ENCODE measurements at regions not wholly inside any gene's neighbourhood (a gene's known extent, or its start where the extent isn't known, plus 50 kb on each side); places are given as distances from the start of the nearest gene placed in this dataset.

DNA sequence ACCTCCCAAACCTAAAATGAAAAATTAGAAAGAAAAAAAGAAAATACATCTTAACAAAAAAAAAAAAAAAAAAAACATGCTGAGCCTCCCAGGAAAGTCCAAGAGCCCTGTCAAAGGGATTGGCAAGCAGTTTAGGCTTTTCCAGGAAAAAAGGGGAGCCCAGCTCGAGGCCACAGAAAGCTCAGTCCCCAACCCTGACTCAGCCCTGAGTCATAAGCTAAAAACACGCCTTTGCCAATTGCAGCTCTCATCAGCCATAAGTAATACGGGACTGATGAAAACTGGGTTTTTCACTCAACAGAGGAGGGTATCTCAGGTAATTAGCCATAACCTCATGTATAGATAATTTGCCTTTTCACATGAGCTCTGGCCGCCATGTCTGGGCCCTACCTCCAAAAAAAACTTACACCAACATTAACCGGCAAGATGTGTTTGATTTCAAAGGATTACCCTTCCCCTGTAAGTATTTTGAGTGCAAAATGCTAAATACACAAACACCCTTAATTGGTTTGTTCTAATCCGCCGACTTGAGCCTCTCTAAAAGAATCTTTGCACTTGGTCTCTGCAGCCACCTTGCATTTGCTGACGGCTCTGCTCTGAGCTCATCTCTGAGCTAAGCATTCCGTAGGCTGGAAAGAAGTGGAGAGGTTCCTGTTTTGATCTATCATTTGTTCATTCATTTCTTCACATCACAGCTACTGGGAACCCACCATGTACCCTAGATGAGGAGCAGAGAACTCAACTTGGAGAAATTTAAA, 319.2 kb downstream of the BCL11B start:
- no peak for DNase-seq (ENCODE audit: low spot score)
- TF ChIP-seq, protein P1, sequence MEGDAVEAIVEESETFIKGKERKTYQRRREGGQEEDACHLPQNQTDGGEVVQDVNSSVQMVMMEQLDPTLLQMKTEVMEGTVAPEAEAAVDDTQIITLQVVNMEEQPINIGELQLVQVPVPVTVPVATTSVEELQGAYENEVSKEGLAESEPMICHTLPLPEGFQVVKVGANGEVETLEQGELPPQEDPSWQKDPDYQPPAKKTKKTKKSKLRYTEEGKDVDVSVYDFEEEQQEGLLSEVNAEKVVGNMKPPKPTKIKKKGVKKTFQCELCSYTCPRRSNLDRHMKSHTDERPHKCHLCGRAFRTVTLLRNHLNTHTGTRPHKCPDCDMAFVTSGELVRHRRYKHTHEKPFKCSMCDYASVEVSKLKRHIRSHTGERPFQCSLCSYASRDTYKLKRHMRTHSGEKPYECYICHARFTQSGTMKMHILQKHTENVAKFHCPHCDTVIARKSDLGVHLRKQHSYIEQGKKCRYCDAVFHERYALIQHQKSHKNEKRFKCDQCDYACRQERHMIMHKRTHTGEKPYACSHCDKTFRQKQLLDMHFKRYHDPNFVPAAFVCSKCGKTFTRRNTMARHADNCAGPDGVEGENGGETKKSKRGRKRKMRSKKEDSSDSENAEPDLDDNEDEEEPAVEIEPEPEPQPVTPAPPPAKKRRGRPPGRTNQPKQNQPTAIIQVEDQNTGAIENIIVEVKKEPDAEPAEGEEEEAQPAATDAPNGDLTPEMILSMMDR (IDR thresholded peaks at IDR 0.05), result no peak
- peak; percentile 22 for ATAC-seq (ENCODE audit: low FRiP score)

DNA sequence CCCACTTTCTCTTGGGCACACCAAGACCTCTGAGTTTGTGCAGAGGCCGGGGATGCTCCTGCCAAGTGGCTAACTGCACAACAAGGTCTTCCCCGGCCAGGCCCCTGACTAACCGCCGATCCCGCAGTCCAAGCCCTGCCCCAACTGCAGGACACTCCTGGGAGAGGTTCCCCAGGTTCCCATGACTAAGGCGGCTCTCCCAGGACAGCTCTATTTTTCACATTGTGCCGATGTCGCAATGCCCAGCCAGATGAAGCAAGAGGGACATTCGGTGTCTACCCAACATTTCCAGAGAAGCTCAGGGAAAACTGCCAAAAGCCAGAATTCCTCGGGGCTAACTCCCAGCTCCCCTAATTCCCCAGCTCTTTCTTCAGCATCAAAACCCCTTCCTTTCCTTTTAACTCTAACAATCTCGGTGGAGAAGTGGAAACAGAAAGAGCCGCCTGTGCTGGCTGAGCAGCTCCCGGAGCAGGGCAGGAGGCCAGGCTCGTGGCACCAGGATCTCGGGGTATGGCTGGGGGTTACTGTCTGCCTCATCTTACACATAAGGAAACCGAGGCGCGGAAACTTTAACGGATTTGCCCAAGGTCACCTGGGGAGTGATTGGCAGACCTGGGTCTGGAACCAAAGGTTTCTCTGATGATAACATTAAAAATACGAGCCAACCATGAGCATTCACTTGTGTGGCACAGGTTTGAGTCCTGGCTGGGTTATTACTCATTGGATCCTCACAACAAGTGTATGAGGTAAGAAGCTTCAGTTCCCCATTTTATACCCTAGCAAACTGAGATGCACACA, 318.2 kb downstream of the BCL11B start:
- DNase-seq (ENCODE audit: low spot score) (peak; percentile 95), ATAC-seq (ENCODE audit: low FRiP score) (peak; percentile 80)
- TF ChIP-seq, protein P1 (IDR thresholded peaks at IDR 0.05), result no peak

DNA sequence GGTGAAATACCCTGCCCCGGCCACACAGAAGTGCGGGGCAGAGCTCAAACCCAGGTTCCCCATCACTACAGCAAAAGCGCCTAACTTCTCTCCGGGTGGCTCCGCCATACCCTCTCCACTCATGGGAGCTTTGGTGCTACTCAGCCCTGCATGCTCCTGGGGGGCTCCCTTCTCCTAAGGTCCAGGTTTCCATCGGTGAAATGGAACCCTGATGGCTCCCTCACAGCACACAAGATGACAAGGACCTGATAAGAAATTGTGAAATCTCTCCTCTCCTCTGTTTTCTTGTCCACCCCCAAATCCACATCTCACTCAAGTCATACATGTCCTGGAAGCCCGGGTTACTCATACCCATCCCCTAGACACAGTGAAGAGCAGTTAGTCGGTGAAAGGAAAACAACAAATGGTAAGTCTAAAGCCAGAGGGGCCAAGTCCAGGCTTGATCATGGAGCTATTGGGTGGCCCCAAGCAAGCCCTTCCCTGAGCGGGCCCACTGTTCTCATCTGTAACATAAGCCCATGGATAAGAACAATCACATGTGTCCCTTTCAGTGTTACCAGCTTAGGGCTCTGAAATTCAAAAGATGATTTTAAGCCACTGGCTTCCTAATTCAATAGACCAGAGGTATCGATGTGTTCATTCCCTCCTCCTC, 317.5 kb downstream of the BCL11B start:
- TF ChIP-seq, protein P1 (IDR thresholded peaks at IDR 0.05), result no peak
- DNase-seq (ENCODE audit: low spot score) (no peak), ATAC-seq (ENCODE audit: low FRiP score) (no peak)

DNA sequence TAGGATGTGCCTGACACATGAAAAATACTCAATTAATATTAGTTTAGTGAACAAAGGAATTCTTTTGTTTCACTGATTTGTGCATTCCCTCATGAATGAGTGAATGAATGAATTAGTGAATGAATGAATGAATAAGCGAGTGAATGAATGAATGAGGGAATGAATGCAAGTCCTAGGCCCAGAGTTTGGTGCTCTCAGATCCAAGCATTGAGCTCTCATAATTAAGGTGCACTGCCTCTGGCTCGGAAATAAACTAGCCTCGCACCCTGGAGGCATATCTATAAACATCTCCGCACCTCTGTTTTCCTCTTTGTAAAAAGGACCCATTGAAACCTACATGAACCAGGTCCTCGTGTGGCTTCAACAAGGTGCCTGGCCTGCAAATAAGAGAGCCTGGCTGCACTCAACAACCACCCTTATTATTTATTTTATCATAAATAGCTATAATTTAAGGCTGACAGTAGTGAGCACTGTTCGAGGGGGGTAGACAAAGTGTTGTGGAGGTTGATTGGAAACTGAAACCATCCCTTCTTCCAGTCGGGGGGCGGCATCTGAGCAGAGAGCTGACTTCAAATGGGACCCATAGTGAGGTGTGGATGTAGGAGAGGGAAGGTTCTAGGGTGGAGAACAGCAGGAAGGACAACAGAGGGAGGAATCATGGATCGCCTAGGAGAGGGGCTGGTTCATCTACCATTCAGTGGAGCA, 316.8 kb downstream of the BCL11B start:
- no peak for DNase-seq (ENCODE audit: low spot score)
- ATAC-seq (ENCODE audit: low FRiP score), result no peak

DNA sequence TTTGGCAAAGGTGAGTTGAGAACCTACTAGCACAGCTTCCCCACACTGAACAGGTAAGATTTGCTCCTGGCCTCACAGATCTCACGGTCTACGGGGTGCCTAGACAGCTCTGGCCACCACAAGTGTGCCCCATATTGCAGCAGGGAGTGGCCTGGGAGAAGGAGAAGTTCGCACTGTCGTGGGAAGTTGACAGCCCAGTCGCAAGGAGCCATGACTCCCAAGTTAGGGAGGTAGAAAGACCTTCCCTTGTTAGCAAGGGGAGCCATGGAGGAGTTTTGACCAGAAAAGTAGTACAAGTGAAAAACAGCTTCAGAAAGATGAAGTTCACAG, 316.3 kb downstream of the BCL11B start:
- TF ChIP-seq, protein P1 (IDR thresholded peaks at IDR 0.05), result no peak
- no peak for ATAC-seq (ENCODE audit: low FRiP score)
- no peak for DNase-seq (ENCODE audit: low spot score)

More for the DNA sequence above, 316.8 kb downstream of the BCL11B start:
- TF ChIP-seq, protein P1 (IDR thresholded peaks at IDR 0.05), result no peak

DNA sequence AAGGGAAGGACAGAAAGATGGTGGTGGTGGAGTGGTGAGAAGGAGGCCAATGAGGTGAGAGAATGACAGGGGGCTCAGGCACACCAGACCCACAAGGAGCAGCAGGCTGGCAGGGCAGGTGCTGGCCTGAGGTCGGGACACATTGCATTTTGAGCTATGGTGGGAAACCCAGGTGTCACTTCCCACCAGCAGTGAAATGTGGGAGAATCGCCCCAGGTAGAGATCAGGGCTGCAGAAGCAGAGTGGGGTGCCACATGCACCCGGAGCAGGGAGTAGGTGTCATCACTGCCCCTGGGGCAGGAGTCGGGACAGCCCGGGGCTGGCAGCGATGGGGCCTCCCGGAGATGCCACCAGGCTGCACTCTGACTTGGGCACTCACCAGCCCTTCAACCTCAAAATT, 315.8 kb downstream of the BCL11B start:
- TF ChIP-seq, protein P1 (IDR thresholded peaks at IDR 0.05), result no peak
- DNase-seq (ENCODE audit: low spot score), result no peak
- ATAC-seq (ENCODE audit: low FRiP score), result no peak

All from omental fat pad (tissue), 3 donors.